HepG2 (cell line): ENCODE measurements at regions not wholly inside any gene's neighbourhood (a gene's known extent, or its start where the extent isn't known, plus 50 kb on each side); places are given as distances from the start of the nearest gene placed in this dataset.

Source experiments
- EP300 ChIP-seq, 3 experiments: sonication (generic) in 1 of 3; formaldehyde crosslinking in 1 of 3; IDR thresholded peaks; 2 replicates each; pipeline versions ENCODE4 v1.5.1 to v1.6.1; 2011 to 2020; ENCODE audit warnings: low read depth in 2 of 3, low read length in 2 of 3, borderline replicate concordance in 1 of 3, improper control_type of control experiment in 1 of 3, mild to moderate bottlenecking in 1 of 3, missing genetic modification reagents in 1 of 3, moderate library complexity in 1 of 3
- ETV5 ChIP-seq: IDR thresholded peaks from 2 replicates; pipeline ENCODE4 v1.6.1; 2018; ENCODE audit warnings: missing biosample characterization, missing genetic modification reagents, inconsistent platforms, borderline replicate concordance
- HOXD1 ChIP-seq: sonication (generic); formaldehyde crosslinking; IDR thresholded peaks from 2 replicates; pipeline ENCODE4 v1.5.0; 2020; ENCODE audit warnings: missing genetic modification reagents
- KLF12 ChIP-seq: sonication (generic); formaldehyde crosslinking; IDR thresholded peaks from 2 replicates; pipeline ENCODE4 v1.4.0; 2020; ENCODE audit warnings: missing genetic modification reagents, borderline replicate concordance
- MTA3 ChIP-seq: sonication (generic); formaldehyde crosslinking; IDR thresholded peaks from 2 replicates; pipeline ENCODE4 v1.4.0; 2020; ENCODE audit warnings: missing genetic modification reagents
- NFATC3 ChIP-seq: sonication (generic); formaldehyde crosslinking; IDR thresholded peaks from 2 replicates; pipeline ENCODE4 v1.5.1; 2020; ENCODE audit warnings: mild to moderate bottlenecking, missing genetic modification reagents
- NFYB ChIP-seq: sonication (generic); formaldehyde crosslinking; IDR thresholded peaks from 2 replicates; pipeline ENCODE4 v1.4.0; 2020; ENCODE audit warnings: missing genetic modification reagents
- NR2C2 ChIP-seq: sonication (generic); formaldehyde crosslinking; IDR thresholded peaks from 2 replicates; pipeline ENCODE4 v1.4.0; 2020; ENCODE audit warnings: missing genetic modification reagents, mild to moderate bottlenecking, moderate library complexity, borderline replicate concordance
- RBM39 ChIP-seq: fragments of 200-400 bp; formaldehyde crosslinking; IDR thresholded peaks from one replicate; pipeline ENCODE4 v1.6.1; 2018; ENCODE audit warnings: antibody characterized with exemption, mild to moderate bottlenecking, low read depth, low read length; ENCODE audit not compliant: poor library complexity, severe bottlenecking
- RCOR2 ChIP-seq: IDR thresholded peaks from 2 replicates; pipeline ENCODE4 v1.6.1; 2016; ENCODE audit warnings: missing biosample characterization, missing genetic modification reagents
- RFX3 ChIP-seq: IDR thresholded peaks from 2 replicates; pipeline ENCODE4 v1.6.1; 2016; ENCODE audit warnings: missing biosample characterization, missing genetic modification reagents
- ZBTB10 ChIP-seq: sonication (generic); formaldehyde crosslinking; IDR thresholded peaks from 2 replicates; pipeline ENCODE4 v1.4.0; 2020; ENCODE audit warnings: missing genetic modification reagents, borderline replicate concordance
- ZBTB21 ChIP-seq: sonication (generic); formaldehyde crosslinking; IDR thresholded peaks from 2 replicates; pipeline ENCODE4 v1.4.0; 2020; ENCODE audit warnings: missing genetic modification reagents
- ZEB1 ChIP-seq: IDR thresholded peaks from 2 replicates; pipeline ENCODE4 v1.6.1; 2012; ENCODE audit warnings: mild to moderate bottlenecking, low read depth, inconsistent platforms; ENCODE audit not compliant: insufficient replicate concordance
- ZFP37 ChIP-seq: sonication (generic); formaldehyde crosslinking; IDR thresholded peaks from 2 replicates; pipeline ENCODE4 v1.4.0; 2020; ENCODE audit warnings: missing genetic modification reagents, borderline replicate concordance
- ZKSCAN8 ChIP-seq: IDR thresholded peaks from 2 replicates; pipeline ENCODE4 v1.6.1; 2016; ENCODE audit warnings: borderline replicate concordance, missing genetic modification reagents, missing compliant biosample characterization
- ZNF143 ChIP-seq: sonication (generic); formaldehyde crosslinking; IDR thresholded peaks from 2 replicates; pipeline ENCODE4 v1.4.0; 2020; ENCODE audit warnings: missing genetic modification reagents
- ZNF296 ChIP-seq: sonication (generic); formaldehyde crosslinking; conservative IDR thresholded peaks from 2 replicates; pipeline ENCODE4 v1.5.0; 2020; ENCODE audit warnings: mild to moderate bottlenecking, missing genetic modification reagents
- ZNF75D ChIP-seq: sonication (generic); formaldehyde crosslinking; IDR thresholded peaks from 2 replicates; pipeline ENCODE4 v1.8.1; 2023; ENCODE audit warnings: missing genetic modification reagents, mild to moderate bottlenecking, borderline replicate concordance
- TF ChIP-seq, protein P1 (sequence below): IDR thresholded peaks from 2 replicates; pipeline ENCODE4 v1.6.1; 2012; ENCODE audit warnings: low read length, improper control_type of control experiment
- TF ChIP-seq, protein P2 (sequence below): IDR thresholded peaks from 2 replicates; pipeline ENCODE4 v1.6.1; 2016

GRCh38 chr17:72413077-72414031 is 292.5 kb downstream of the SOX9 start (continued):
- TF ChIP-seq ZBTB10 (CRISPR knock-in tag) (peak; percentile 93), ZNF75D (no peak), EP300 (IDR thresholded peaks at IDR 0.05; ENCODE audit: low read depth in 2 of 2, low read length in 2 of 2) (peak; percentile 99 to 100), EP300 (CRISPR knock-in tag; IDR thresholded peaks at IDR 0.05; ENCODE audit: borderline replicate concordance) (peak; percentile 100), NFYB (CRISPR knock-in tag) (peak; percentile 59), ZFP37 (CRISPR knock-in tag) (peak; percentile 55), RFX3 (CRISPR knock-in tag) (no peak), ZNF143 (peak; percentile 73), ZKSCAN8 (CRISPR knock-in tag) (peak; percentile 78; the same call in 1 of the 2 replicates), NR2C2 (CRISPR knock-in tag) (peak; percentile 87), ETV5 (CRISPR knock-in tag) (peak; percentile 100), RBM39 (peak; percentile 60), KLF12 (peak; percentile 84; the same call in 1 of the 2 replicates), HOXD1 (CRISPR knock-in tag) (peak; percentile 98; the same call in 1 of the 2 replicates), NFATC3 (CRISPR knock-in tag) (peak; percentile 70; the same call in 1 of the 2 replicates), ZEB1 (peak; percentile 99), ZNF296 (CRISPR knock-in tag) (peak; percentile 55; the same call in 1 of the 2 replicates), ZBTB21 (CRISPR knock-in tag) (peak; percentile 41; the same call in 1 of the 2 replicates), RCOR2 (CRISPR knock-in tag) (peak; percentile 97), MTA3 (no peak)
- TF ChIP-seq, protein P1, sequence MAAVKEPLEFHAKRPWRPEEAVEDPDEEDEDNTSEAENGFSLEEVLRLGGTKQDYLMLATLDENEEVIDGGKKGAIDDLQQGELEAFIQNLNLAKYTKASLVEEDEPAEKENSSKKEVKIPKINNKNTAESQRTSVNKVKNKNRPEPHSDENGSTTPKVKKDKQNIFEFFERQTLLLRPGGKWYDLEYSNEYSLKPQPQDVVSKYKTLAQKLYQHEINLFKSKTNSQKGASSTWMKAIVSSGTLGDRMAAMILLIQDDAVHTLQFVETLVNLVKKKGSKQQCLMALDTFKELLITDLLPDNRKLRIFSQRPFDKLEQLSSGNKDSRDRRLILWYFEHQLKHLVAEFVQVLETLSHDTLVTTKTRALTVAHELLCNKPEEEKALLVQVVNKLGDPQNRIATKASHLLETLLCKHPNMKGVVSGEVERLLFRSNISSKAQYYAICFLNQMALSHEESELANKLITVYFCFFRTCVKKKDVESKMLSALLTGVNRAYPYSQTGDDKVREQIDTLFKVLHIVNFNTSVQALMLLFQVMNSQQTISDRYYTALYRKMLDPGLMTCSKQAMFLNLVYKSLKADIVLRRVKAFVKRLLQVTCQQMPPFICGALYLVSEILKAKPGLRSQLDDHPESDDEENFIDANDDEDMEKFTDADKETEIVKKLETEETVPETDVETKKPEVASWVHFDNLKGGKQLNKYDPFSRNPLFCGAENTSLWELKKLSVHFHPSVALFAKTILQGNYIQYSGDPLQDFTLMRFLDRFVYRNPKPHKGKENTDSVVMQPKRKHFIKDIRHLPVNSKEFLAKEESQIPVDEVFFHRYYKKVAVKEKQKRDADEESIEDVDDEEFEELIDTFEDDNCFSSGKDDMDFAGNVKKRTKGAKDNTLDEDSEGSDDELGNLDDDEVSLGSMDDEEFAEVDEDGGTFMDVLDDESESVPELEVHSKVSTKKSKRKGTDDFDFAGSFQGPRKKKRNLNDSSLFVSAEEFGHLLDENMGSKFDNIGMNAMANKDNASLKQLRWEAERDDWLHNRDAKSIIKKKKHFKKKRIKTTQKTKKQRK: no peak
- TF ChIP-seq, protein P2, sequence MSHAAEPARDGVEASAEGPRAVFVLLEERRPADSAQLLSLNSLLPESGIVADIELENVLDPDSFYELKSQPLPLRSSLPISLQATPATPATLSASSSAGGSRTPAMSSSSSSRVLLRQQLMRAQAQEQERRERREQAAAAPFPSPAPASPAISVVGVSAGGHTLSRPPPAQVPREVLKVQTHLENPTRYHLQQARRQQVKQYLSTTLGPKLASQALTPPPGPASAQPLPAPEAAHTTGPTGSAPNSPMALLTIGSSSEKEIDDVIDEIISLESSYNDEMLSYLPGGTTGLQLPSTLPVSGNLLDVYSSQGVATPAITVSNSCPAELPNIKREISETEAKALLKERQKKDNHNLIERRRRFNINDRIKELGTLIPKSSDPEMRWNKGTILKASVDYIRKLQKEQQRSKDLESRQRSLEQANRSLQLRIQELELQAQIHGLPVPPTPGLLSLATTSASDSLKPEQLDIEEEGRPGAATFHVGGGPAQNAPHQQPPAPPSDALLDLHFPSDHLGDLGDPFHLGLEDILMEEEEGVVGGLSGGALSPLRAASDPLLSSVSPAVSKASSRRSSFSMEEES (CRISPR knock-in tag): peak; percentile 96
